GM21717 (cell line): ENCODE measurements at regions not wholly inside any gene's neighbourhood (a gene's known extent, or its start where the extent isn't known, plus 50 kb on each side); places are given as distances from the start of the nearest gene placed in this dataset.
"Not testable (repeated sequence)": the region's sequence is repeated elsewhere in the genome, so short reads cannot be mapped to it uniquely, and the experiment has no call there.

Source experiments
- ATAC-seq: cut with Tn5 transposase; IDR thresholded peaks from one replicate; pipeline ENCODE4 v1.9.1; 2021; ENCODE audit warnings: mild to moderate bottlenecking, moderate library complexity; ENCODE audit not compliant: unreplicated experiment

- ATAC-seq: no peak
Observed at GRCh38 chr1:200288226-200288625, 121.6 kb downstream of the ZNF281 start.

- not testable (repeated sequence) for ATAC-seq
Observed at GRCh38 chr1:200284236-200284635, 125.6 kb downstream of the ZNF281 start.

GRCh38 chr1:200282497-200283122, 127.2 kb downstream of the ZNF281 start:
- no peak for ATAC-seq

- ATAC-seq: no peak
Observed at GRCh38 chr1:200281201-200281835, 128.5 kb downstream of the ZNF281 start.

GRCh38 chr1:200279810-200280411, 129.9 kb downstream of the ZNF281 start:
- no peak for ATAC-seq

GRCh38 chr1:200275816-200276453, 133.9 kb downstream of the ZNF281 start:
- no peak for ATAC-seq

- ATAC-seq: no peak
Observed at GRCh38 chr1:200275415-200275814, 134.4 kb downstream of the ZNF281 start.

GRCh38 chr1:200274116-200274515, 135.7 kb downstream of the ZNF281 start:
- no peak for ATAC-seq

GRCh38 chr1:200272481-200273068, 137.3 kb downstream of the ZNF281 start:
- ATAC-seq: no peak

- ATAC-seq: no peak
Observed at GRCh38 chr1:200269256-200269655, 140.6 kb downstream of the ZNF281 start.

GRCh38 chr1:200267937-200268336, 141.9 kb downstream of the ZNF281 start:
- ATAC-seq: no peak

GRCh38 chr1:200267458-200267857, 142.4 kb downstream of the ZNF281 start:
- ATAC-seq: no peak

- ATAC-seq: no peak
Observed at GRCh38 chr1:200266871-200267270, 143.0 kb downstream of the ZNF281 start.

GRCh38 chr1:200265881-200266280, 144.0 kb downstream of the ZNF281 start:
- no peak for ATAC-seq

- no peak for ATAC-seq
Observed at GRCh38 chr1:200265104-200265503, 144.7 kb downstream of the ZNF281 start.

- ATAC-seq: no peak
Observed at GRCh38 chr1:200263203-200263602, 146.6 kb downstream of the ZNF281 start.

- peak; percentile 92 for ATAC-seq
Observed at GRCh38 chr1:200262326-200262965, 147.4 kb downstream of the ZNF281 start.

- ATAC-seq: no peak
Observed at GRCh38 chr1:200260597-200261335, 149.1 kb downstream of the ZNF281 start.

GRCh38 chr1:200258447-200259375, 151.1 kb downstream of the ZNF281 start:
- no peak for ATAC-seq
